ENCODE measurements at regions not wholly inside any gene's neighbourhood (a gene's known extent, or its start where the extent isn't known, plus 50 kb on each side); places are given as distances from the start of the nearest gene placed in this dataset.

DNA sequence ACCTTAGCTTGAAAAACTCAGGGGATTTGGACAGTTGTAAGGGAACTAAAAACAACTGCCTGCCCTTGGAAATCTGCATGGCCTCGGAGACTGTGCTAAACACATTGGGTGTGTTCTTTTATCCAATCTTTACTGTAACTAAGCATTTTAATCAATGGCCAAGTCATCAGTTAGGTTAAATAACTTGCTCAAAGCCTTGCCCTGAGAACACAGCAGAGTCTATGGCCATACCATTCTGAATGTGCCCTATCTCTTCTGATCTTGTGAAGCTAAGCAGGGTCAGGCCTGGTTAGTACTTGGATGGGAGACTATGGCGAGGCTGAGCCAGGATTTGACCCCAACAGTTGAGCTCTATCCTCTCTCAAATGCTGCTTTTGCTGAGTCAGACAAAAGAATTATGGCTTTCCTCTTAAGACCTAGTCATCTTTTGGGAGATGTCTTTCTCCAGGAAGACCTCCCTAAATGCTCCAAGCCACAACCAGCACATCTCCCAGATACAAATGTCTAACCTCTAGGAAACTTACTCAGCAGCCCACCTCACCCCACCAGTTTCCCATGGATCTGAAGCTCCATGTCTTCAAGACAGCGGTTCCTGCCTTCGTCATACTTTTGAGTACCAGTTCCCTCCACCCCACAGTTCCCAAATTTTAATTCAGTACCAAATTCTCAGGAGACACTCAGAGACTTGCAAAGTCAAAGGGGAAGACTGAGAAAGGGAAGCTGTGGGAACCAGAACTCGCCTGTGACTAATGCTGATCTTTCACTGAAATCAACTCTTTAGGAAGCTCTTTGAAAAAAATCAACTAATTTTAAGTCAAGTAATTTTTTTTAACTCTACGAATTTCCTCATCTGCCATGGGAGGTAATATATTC lies 336.1 kb downstream of the MAF start:
- TF ChIP-seq, protein P1, sequence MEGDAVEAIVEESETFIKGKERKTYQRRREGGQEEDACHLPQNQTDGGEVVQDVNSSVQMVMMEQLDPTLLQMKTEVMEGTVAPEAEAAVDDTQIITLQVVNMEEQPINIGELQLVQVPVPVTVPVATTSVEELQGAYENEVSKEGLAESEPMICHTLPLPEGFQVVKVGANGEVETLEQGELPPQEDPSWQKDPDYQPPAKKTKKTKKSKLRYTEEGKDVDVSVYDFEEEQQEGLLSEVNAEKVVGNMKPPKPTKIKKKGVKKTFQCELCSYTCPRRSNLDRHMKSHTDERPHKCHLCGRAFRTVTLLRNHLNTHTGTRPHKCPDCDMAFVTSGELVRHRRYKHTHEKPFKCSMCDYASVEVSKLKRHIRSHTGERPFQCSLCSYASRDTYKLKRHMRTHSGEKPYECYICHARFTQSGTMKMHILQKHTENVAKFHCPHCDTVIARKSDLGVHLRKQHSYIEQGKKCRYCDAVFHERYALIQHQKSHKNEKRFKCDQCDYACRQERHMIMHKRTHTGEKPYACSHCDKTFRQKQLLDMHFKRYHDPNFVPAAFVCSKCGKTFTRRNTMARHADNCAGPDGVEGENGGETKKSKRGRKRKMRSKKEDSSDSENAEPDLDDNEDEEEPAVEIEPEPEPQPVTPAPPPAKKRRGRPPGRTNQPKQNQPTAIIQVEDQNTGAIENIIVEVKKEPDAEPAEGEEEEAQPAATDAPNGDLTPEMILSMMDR (IDR thresholded peaks at IDR 0.05; ENCODE audit: borderline replicate concordance, extremely low read depth, low read length, poor library complexity, severe bottlenecking): no peak
- no peak for TF ChIP-seq EZH2 (IDR thresholded peaks at IDR 0.05; ENCODE audit: borderline replicate concordance, low read depth, low read length, severe bottlenecking)

All from DND-41 (cell line).